Caki2 (cell line): ENCODE measurements at regions not wholly inside any gene's neighbourhood (a gene's known extent, or its start where the extent isn't known, plus 50 kb on each side); places are given as distances from the start of the nearest gene placed in this dataset.
"Not testable (repeated sequence)": the region's sequence is repeated elsewhere in the genome, so short reads cannot be mapped to it uniquely, and the experiment has no call there.

Experiments used
- DNase-seq: peaks from one replicate; pipeline ENCODE4 v3.0.0-alpha.2; 2015; ENCODE audit warnings: low read depth
- in situ Hi-C: cut with HindIII; loops from 2 replicates; pipeline ENCODE4 v1.10.0; 2016; ENCODE audit warnings: low sequenced_read_pairs, low pct_unique_long_range_greater_than_20kb, mixed read lengths

- DNase-seq, result no peak
Observed at GRCh38 chr9:106019039-106019680, 324.8 kb downstream of the TMEM38B start.

GRCh38 chr9:106019702-106020101, 325.4 kb downstream of the TMEM38B start:
- no peak for DNase-seq
- in situ Hi-C loops, result no loop called here

More at GRCh38 chr9:106019039-106019680, 324.8 kb downstream of the TMEM38B start:
- in situ Hi-C loops, result no loop called here

- in situ Hi-C loops, result no loop called here
- DNase-seq, result no peak
Observed at GRCh38 chr9:106020186-106020585, 325.8 kb downstream of the TMEM38B start.

GRCh38 chr9:106023455-106023854, 329.1 kb downstream of the TMEM38B start:
- in situ Hi-C loops, result no loop called here
- DNase-seq, result no peak

GRCh38 chr9:106025453-106025852, 331.1 kb downstream of the TMEM38B start:
- in situ Hi-C loops, result no loop called here
- no peak for DNase-seq

GRCh38 chr9:106030146-106030545, 335.8 kb downstream of the TMEM38B start:
- DNase-seq, in situ Hi-C loops: not testable (repeated sequence)

GRCh38 chr9:106032978-106033377, 338.6 kb downstream of the TMEM38B start:
- DNase-seq, result no peak
- in situ Hi-C loops, result no loop called here

- DNase-seq, result no peak
- in situ Hi-C loops, result no loop called here
Observed at GRCh38 chr9:106035806-106036205, 341.5 kb downstream of the TMEM38B start.

- in situ Hi-C loops, result no loop called here
- DNase-seq, result no peak
Observed at GRCh38 chr9:106038266-106039001, 344.1 kb downstream of the TMEM38B start.

- in situ Hi-C loops, result no loop called here
- no peak for DNase-seq
Observed at GRCh38 chr9:106039151-106039935, 345.0 kb downstream of the TMEM38B start.

- in situ Hi-C loops, DNase-seq: not testable (repeated sequence)
Observed at GRCh38 chr9:106041920-106042319, 347.6 kb downstream of the TMEM38B start.

- no peak for DNase-seq
- in situ Hi-C loops, result no loop called here
Observed at GRCh38 chr9:106051545-106051944, 357.2 kb downstream of the TMEM38B start.

- no peak for DNase-seq
- in situ Hi-C loops, result no loop called here
Observed at GRCh38 chr9:106052166-106052565, 357.8 kb downstream of the TMEM38B start.

GRCh38 chr9:106052735-106053134, 358.4 kb downstream of the TMEM38B start:
- DNase-seq, result no peak

GRCh38 chr9:106056328-106056727, 362.0 kb downstream of the TMEM38B start:
- no peak for DNase-seq
- in situ Hi-C loops, result no loop called here

More at GRCh38 chr9:106052735-106053134, 358.4 kb downstream of the TMEM38B start:
- in situ Hi-C loops, result no loop called here

- DNase-seq, result no peak
- in situ Hi-C loops, result no loop called here
Observed at GRCh38 chr9:106058460-106058859, 364.1 kb downstream of the TMEM38B start.

GRCh38 chr9:106059886-106060285, 365.5 kb downstream of the TMEM38B start:
- no peak for DNase-seq
- in situ Hi-C loops, result no loop called here

- no peak for DNase-seq
Observed at GRCh38 chr9:106060885-106061284, 366.5 kb downstream of the TMEM38B start.

GRCh38 chr9:106062250-106062649, 367.9 kb downstream of the TMEM38B start:
- DNase-seq, result no peak
- in situ Hi-C loops, result no loop called here

More at GRCh38 chr9:106060885-106061284, 366.5 kb downstream of the TMEM38B start:
- in situ Hi-C loops, result no loop called here
